GM12891 (cell line): ENCODE measurements at regions not wholly inside any gene's neighbourhood (a gene's known extent, or its start where the extent isn't known, plus 50 kb on each side); places are given as distances from the start of the nearest gene placed in this dataset.

Experiments used
- POLR2A ChIP-seq: IDR thresholded peaks from 2 replicates; pipeline ENCODE4 v1.6.1; 2011; ENCODE audit warnings: low read depth, low read length, control low read depth
- TAF1 ChIP-seq: IDR thresholded peaks from 2 replicates; pipeline ENCODE4 v1.6.1; 2011; ENCODE audit warnings: low read depth, low read length, control low read depth

GRCh38 chr6:165952514-165952913, 215.1 kb downstream of the TBXT start:
- no peak for TF ChIP-seq POLR2A
- no peak for TF ChIP-seq TAF1
